ENCODE measurements at regions not wholly inside any gene's neighbourhood (a gene's known extent, or its start where the extent isn't known, plus 50 kb on each side); places are given as distances from the start of the nearest gene placed in this dataset.

DNA sequence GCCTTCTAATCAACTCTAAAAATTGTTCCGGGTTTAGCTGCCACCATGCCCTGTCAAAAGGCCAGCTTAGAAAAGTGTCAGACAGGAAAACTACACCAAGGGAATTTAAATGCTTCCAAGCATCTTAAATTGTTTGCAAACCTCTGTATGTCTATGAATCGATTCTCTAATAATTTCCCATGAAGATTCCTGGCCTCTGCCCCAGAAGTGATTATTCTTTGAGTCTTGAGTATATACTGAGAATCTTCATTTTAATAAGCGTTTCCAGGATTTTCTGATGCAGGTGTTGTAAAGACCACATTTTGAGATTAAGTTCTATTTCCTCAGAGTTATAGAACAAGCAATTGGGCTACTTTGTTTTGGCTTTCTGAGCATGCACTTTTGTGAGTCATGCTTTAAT is 471.8 kb upstream of the JAG1 start:
- TF ChIP-seq, protein P1, sequence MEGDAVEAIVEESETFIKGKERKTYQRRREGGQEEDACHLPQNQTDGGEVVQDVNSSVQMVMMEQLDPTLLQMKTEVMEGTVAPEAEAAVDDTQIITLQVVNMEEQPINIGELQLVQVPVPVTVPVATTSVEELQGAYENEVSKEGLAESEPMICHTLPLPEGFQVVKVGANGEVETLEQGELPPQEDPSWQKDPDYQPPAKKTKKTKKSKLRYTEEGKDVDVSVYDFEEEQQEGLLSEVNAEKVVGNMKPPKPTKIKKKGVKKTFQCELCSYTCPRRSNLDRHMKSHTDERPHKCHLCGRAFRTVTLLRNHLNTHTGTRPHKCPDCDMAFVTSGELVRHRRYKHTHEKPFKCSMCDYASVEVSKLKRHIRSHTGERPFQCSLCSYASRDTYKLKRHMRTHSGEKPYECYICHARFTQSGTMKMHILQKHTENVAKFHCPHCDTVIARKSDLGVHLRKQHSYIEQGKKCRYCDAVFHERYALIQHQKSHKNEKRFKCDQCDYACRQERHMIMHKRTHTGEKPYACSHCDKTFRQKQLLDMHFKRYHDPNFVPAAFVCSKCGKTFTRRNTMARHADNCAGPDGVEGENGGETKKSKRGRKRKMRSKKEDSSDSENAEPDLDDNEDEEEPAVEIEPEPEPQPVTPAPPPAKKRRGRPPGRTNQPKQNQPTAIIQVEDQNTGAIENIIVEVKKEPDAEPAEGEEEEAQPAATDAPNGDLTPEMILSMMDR (conservative IDR thresholded peaks at IDR 0.05; ENCODE audit: low read length), result no peak
- TF ChIP-seq EZH2phosphoT487 (IDR thresholded peaks at IDR 0.05; ENCODE audit: borderline replicate concordance, low read depth, low read length), result no peak
